ENCODE measurements at regions not wholly inside any gene's neighbourhood (a gene's known extent, or its start where the extent isn't known, plus 50 kb on each side); places are given as distances from the start of the nearest gene placed in this dataset.
"Not testable (repeated sequence)": the region's sequence is repeated elsewhere in the genome, so short reads cannot be mapped to it uniquely, and the experiment has no call there.

- DNase-seq (ENCODE audit: low spot score in 2 of 2); H3K4me3 ChIP-seq; H3K27ac ChIP-seq; intact Hi-C loops (cut with DNase I; ENCODE audit: low total_unique reads); H3K4me1 ChIP-seq; H3K9me3 ChIP-seq; H3K36me3 ChIP-seq; H3K27me3 ChIP-seq: not testable (repeated sequence)
These were observed 54.8 kb upstream of the ZNF30 start for GRCh38 chr19:34871911-34872310.

GRCh38 chr19:34867631-34868030 is 59.1 kb upstream of the ZNF30 start:
- TF ChIP-seq POLR2AphosphoS5 (IDR thresholded peaks at IDR 0.05) (no peak), POLR2A (IDR thresholded peaks at IDR 0.05) (no peak), CTCF (IDR thresholded peaks at IDR 0.05) (no peak)
- no peaks in the 10 kb centered on the region for H3K4me1 ChIP-seq
- intact Hi-C loops (cut with DNase I; ENCODE audit: low total_unique reads), result no loop called here
- no peaks in the 10 kb centered on the region for H3K27me3 ChIP-seq
- H3K36me3 ChIP-seq, result no peaks in the 10 kb centered on the region
- no peak for DNase-seq (ENCODE audit: low spot score in 2 of 2)
- H3K9me3 ChIP-seq, result no peaks in the 10 kb centered on the region
- H3K4me3 ChIP-seq, result no peak overlapping the region
- H3K27ac ChIP-seq, result no peak overlapping the region

- intact Hi-C loops (cut with DNase I; ENCODE audit: low total_unique reads); H3K4me3 ChIP-seq; H3K9me3 ChIP-seq; H3K27ac ChIP-seq; H3K36me3 ChIP-seq; DNase-seq (ENCODE audit: low spot score in 2 of 2); H3K27me3 ChIP-seq; H3K4me1 ChIP-seq: not testable (repeated sequence)
These were observed 61.5 kb upstream of the ZNF30 start for GRCh38 chr19:34865225-34865624.

- DNase-seq (ENCODE audit: low spot score in 2 of 2); H3K9me3 ChIP-seq; H3K36me3 ChIP-seq; H3K27me3 ChIP-seq; intact Hi-C loops (cut with DNase I; ENCODE audit: low total_unique reads); H3K4me1 ChIP-seq: not testable (repeated sequence)
- Histone ChIP-seq H3K4me3 (peak overlapping the region; percentile 11 to 58 (median 48)), H3K27ac (peak overlapping the region in 1 of 2 donors; percentile 12)
These were observed 66.6 kb upstream of the ZNF30 start for GRCh38 chr19:34859823-34860736.

- DNase-seq (ENCODE audit: low spot score in 2 of 2); H3K27me3 ChIP-seq; H3K9me3 ChIP-seq; H3K36me3 ChIP-seq; intact Hi-C loops (cut with DNase I; ENCODE audit: low total_unique reads); H3K4me1 ChIP-seq; H3K4me3 ChIP-seq; H3K27ac ChIP-seq: not testable (repeated sequence)
These were observed 67.4 kb upstream of the ZNF30 start for GRCh38 chr19:34859325-34859724.

GRCh38 chr19:34856052-34856451 is 70.7 kb upstream of the ZNF30 start:
- no peak for DNase-seq (ENCODE audit: low spot score in 2 of 2)
- no peaks in the 10 kb centered on the region for H3K9me3 ChIP-seq
- TF ChIP-seq POLR2AphosphoS5 (IDR thresholded peaks at IDR 0.05) (no peak), POLR2A (IDR thresholded peaks at IDR 0.05) (no peak), CTCF (IDR thresholded peaks at IDR 0.05) (no peak)
- H3K36me3 ChIP-seq, result no peaks in the 10 kb centered on the region
- H3K27ac ChIP-seq, result no peak overlapping the region
- no peaks in the 10 kb centered on the region for H3K4me1 ChIP-seq
- intact Hi-C loops (cut with DNase I; ENCODE audit: low total_unique reads), result no loop called here
- no peaks in the 10 kb centered on the region for H3K27me3 ChIP-seq
- H3K4me3 ChIP-seq, result no peak overlapping the region

GRCh38 chr19:34853369-34853768 is 73.3 kb upstream of the ZNF30 start:
- H3K27me3 ChIP-seq, result no peaks in the 10 kb centered on the region
- intact Hi-C loops (cut with DNase I; ENCODE audit: low total_unique reads), result no loop called here
- H3K9me3 ChIP-seq, result no peaks in the 10 kb centered on the region
- H3K4me3 ChIP-seq, result no peak overlapping the region
- no peaks in the 10 kb centered on the region for H3K36me3 ChIP-seq
- no peak for DNase-seq (ENCODE audit: low spot score in 2 of 2)
- H3K27ac ChIP-seq, result no peak overlapping the region
- H3K4me1 ChIP-seq, result no peaks in the 10 kb centered on the region
- no peak for TF ChIP-seq POLR2AphosphoS5 (IDR thresholded peaks at IDR 0.05)
- no peak for TF ChIP-seq CTCF (IDR thresholded peaks at IDR 0.05)
- TF ChIP-seq POLR2A (IDR thresholded peaks at IDR 0.05), result no peak

All from breast epithelium (tissue), 4 donors.